ENCODE measurements at regions not wholly inside any gene's neighbourhood (a gene's known extent, or its start where the extent isn't known, plus 50 kb on each side); places are given as distances from the start of the nearest gene placed in this dataset.

GRCh38 chr1:9482816-9483572, 56.3 kb upstream of the SLC25A33 start:
- Histone ChIP-seq H3K79me2 (ENCODE audit: control insufficient read depth, insufficient read depth, low read length) (no peaks in the 10 kb centered on the region), H3K27me3 (replicated peaks in 1 of 2; ENCODE audit: control insufficient read depth in 2 of 2, insufficient read depth in 2 of 2, low read length in 1 of 2) (peaks cover 0 to 2% of the 10 kb centered on the region in 2 experiments; a peak in 1 of 4 replicates), H3K4me2 (ENCODE audit: control insufficient read depth, insufficient read depth) (no peak overlapping the region), H3K9me3 (replicated peaks; ENCODE audit: control insufficient read depth, insufficient read depth, low read length) (no peaks in the 10 kb centered on the region), H3K27ac (ENCODE audit: control insufficient read depth, insufficient read depth) (no peak overlapping the region), H3K4me3 (no peak overlapping the region), H3K4me1 (ENCODE audit: control insufficient read depth, insufficient read depth, low read length) (no peaks in the 10 kb centered on the region), H3K9ac (ENCODE audit: control insufficient read depth, insufficient read depth, low read length) (no peak overlapping the region), H2AFZ (ENCODE audit: control insufficient read depth, low read depth, low read length) (no peak overlapping the region), H4K20me1 (ENCODE audit: control insufficient read depth, insufficient read depth) (no peaks in the 10 kb centered on the region), H3K36me3 (ENCODE audit: control insufficient read depth in 2 of 2, insufficient read depth in 2 of 2, low read length in 1 of 2) (no peaks in the 10 kb centered on the region)
- TF ChIP-seq PAX5 (IDR thresholded peaks at IDR 0.05; ENCODE audit: borderline replicate concordance, low read depth, low read length), result no peak
- TF ChIP-seq RELB (IDR thresholded peaks at IDR 0.05; ENCODE audit: low read depth), result no peak
- no peak for TF ChIP-seq PAX8 (IDR thresholded peaks at IDR 0.05)
- TF ChIP-seq REST (IDR thresholded peaks at IDR 0.05; ENCODE audit: low read depth, low read length), result no peak
- no peak for TF ChIP-seq MYC (IDR thresholded peaks at IDR 0.05; ENCODE audit: insufficient read depth, insufficient read length, insufficient replicate concordance, low read length, severe bottlenecking)
- no peak for TF ChIP-seq SMAD1 (IDR thresholded peaks at IDR 0.05; ENCODE audit: low read depth, partially characterized antibody)
- no peak for TF ChIP-seq MEF2B (IDR thresholded peaks at IDR 0.05; ENCODE audit: partially characterized antibody, poor library complexity, severe bottlenecking)
- TF ChIP-seq, protein P1, sequence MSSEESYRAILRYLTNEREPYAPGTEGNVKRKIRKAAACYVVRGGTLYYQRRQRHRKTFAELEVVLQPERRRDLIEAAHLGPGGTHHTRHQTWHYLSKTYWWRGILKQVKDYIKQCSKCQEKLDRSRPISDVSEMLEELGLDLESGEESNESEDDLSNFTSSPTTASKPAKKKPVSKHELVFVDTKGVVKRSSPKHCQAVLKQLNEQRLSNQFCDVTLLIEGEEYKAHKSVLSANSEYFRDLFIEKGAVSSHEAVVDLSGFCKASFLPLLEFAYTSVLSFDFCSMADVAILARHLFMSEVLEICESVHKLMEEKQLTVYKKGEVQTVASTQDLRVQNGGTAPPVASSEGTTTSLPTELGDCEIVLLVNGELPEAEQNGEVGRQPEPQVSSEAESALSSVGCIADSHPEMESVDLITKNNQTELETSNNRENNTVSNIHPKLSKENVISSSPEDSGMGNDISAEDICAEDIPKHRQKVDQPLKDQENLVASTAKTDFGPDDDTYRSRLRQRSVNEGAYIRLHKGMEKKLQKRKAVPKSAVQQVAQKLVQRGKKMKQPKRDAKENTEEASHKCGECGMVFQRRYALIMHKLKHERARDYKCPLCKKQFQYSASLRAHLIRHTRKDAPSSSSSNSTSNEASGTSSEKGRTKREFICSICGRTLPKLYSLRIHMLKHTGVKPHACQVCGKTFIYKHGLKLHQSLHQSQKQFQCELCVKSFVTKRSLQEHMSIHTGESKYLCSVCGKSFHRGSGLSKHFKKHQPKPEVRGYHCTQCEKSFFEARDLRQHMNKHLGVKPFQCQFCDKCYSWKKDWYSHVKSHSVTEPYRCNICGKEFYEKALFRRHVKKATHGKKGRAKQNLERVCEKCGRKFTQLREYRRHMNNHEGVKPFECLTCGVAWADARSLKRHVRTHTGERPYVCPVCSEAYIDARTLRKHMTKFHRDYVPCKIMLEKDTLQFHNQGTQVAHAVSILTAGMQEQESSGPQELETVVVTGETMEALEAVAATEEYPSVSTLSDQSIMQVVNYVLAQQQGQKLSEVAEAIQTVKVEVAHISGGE (CRISPR knock-in tag; IDR thresholded peaks at IDR 0.05), result no peak
- TF ChIP-seq EGR1 (IDR thresholded peaks at IDR 0.05; ENCODE audit: borderline replicate concordance in 1 of 2, low read depth in 2 of 2, low read length in 2 of 2), result no peak
- TF ChIP-seq, protein P2, sequence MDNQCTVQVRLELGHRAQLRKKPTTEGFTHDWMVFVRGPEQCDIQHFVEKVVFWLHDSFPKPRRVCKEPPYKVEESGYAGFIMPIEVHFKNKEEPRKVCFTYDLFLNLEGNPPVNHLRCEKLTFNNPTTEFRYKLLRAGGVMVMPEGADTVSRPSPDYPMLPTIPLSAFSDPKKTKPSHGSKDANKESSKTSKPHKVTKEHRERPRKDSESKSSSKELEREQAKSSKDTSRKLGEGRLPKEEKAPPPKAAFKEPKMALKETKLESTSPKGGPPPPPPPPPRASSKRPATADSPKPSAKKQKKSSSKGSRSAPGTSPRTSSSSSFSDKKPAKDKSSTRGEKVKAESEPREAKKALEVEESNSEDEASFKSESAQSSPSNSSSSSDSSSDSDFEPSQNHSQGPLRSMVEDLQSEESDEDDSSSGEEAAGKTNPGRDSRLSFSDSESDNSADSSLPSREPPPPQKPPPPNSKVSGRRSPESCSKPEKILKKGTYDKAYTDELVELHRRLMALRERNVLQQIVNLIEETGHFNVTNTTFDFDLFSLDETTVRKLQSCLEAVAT (IDR thresholded peaks at IDR 0.05), result no peak
- FAIRE-seq (no peak), ATAC-seq (no peak), DNase-seq (ENCODE audit: low read depth, low spot score) (no peak)
- CTCF ChIA-PET, result interaction anchor here (1.3 to 1.8 kb wide), 2 partner anchors 194 to 215 kb away, joined by 3 to 4 read pairs; no protein-coding TSS in a partner anchor
- POLR2A ChIA-PET, result no interaction called here
- BruUV-seq (replicated peaks), result no TSS peak
- RAD21 ChIA-PET (ENCODE audit: unreplicated experiment), result no interaction called here
- intact Hi-C loops (cut with micrococcal nuclease; ENCODE audit: unreplicated experiment), result no loop called here
- WGBS (ENCODE audit: insufficient coverage, insufficient replicate concordance, low lambda C conversion rate, missing lambda C conversion rate), result 25% methylated on average over 19 of the region's 19 CpGs
- in situ Hi-C loops (cut with MboI), result no loop called here
- SMC1A ChIA-PET (ENCODE audit: uncharacterized antibody, unreplicated experiment), result no interaction called here
